Activated T-helper 2 cell treated with anti-CD3 and anti-CD28 coated beads, Interferon-gamma antibody, Interleukin-2, Interleukin-4, amounts not matched to agents 10 μg/mL and 5 μg/mL and 100 μg/mL, durations not matched to agents 14 hours and 24 hours and 36 hours (primary cell): ENCODE measurements at regions not wholly inside any gene's neighbourhood (a gene's known extent, or its start where the extent isn't known, plus 50 kb on each side); places are given as distances from the start of the nearest gene placed in this dataset.

Experiments used
- DNase-seq: peaks from one replicate; pipeline ENCODE4 v3.0.0; 2021; ENCODE audit warnings: low spot score
- H3K27ac Mint-ChIP-seq: one replicate; pipeline ENCODE4 v1.8.0; 2021; ENCODE audit warnings: mixed read lengths
- H3K27me3 Mint-ChIP-seq: one replicate; pipeline ENCODE4 v1.8.0; 2021; ENCODE audit warnings: low read depth, mixed read lengths
- H3K36me3 Mint-ChIP-seq: one replicate; pipeline ENCODE4 v1.8.0; 2021; ENCODE audit warnings: low read depth, mixed read lengths
- H3K4me1 Mint-ChIP-seq: one replicate; pipeline ENCODE4 v1.8.0; 2021; ENCODE audit warnings: low read depth, mixed read lengths
- H3K4me3 Mint-ChIP-seq: one replicate; pipeline ENCODE4 v1.8.0; 2021; ENCODE audit warnings: low read depth, mild to moderate bottlenecking, moderate library complexity, mixed read lengths
- H3K9me3 Mint-ChIP-seq: one replicate; pipeline ENCODE4 v1.8.0; 2021; ENCODE audit warnings: mixed read lengths
- intact Hi-C: fragments of 100-400 bp; cut with micrococcal nuclease; formaldehyde crosslinking; loops from one replicate; pipeline ENCODE4 v1.15.1; 2023

GRCh38 chr10:59102394-59102793, 74.0 kb upstream of the PHYHIPL start:
- no peak overlapping the region for H3K27ac Mint-ChIP-seq
- no peaks in the 10 kb centered on the region for H3K4me1 Mint-ChIP-seq
- intact Hi-C loops: no loop called here
- H3K27me3 Mint-ChIP-seq: no peaks in the 10 kb centered on the region
- H3K9me3 Mint-ChIP-seq: no peaks in the 10 kb centered on the region
- DNase-seq: no peak
- no peak overlapping the region for H3K4me3 Mint-ChIP-seq
- no peaks in the 10 kb centered on the region for H3K36me3 Mint-ChIP-seq

DNA sequence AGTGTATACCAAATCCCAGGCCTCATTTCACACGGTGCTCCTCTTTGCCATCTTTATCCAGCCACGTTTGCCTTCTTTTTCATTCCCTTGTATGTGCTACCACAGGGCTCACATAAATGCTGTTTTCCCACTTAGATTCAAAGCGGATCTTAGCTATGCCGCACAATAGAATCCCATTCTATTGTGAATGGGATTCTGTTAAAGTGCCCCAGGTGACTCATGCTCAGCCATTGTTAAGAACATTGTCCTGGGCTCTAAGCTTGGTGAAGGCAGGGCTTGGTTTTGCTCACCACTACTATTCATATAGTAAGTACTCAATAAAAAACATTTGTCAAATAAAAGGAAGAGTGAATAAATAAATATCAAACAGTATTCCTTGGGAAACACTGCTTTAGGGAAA, 72.3 kb upstream of the PHYHIPL start:
- intact Hi-C loops: no loop called here
- H3K36me3 Mint-ChIP-seq: no peaks in the 10 kb centered on the region
- no peaks in the 10 kb centered on the region for H3K9me3 Mint-ChIP-seq
- DNase-seq: no peak
- H3K27me3 Mint-ChIP-seq: no peaks in the 10 kb centered on the region
- no peak overlapping the region for H3K4me3 Mint-ChIP-seq
- no peak overlapping the region for H3K27ac Mint-ChIP-seq
- no peaks in the 10 kb centered on the region for H3K4me1 Mint-ChIP-seq

DNA sequence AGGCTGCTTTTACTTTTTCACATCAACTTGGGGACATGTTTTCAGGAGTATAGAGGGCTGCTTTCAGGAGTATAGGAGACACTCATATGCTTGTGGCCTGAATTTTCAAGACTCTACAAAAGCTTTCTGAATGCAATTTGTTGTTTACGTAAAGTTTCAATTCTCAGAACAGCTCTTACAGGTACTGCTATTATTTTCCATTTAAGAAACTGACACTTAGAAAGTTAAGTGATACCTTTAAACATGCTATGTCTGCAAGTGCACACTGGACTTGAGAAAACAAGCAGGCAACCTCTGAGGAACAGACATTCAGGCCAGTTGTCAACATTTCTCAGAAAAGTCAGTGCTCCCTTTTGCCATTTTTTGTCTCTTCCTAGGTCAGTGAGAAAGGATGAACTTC, 70.0 kb upstream of the PHYHIPL start:
- H3K27me3 Mint-ChIP-seq: no peaks in the 10 kb centered on the region
- no peak overlapping the region for H3K4me3 Mint-ChIP-seq
- H3K4me1 Mint-ChIP-seq: no peaks in the 10 kb centered on the region
- intact Hi-C loops: no loop called here
- H3K9me3 Mint-ChIP-seq: no peaks in the 10 kb centered on the region
- H3K27ac Mint-ChIP-seq: no peak overlapping the region
- H3K36me3 Mint-ChIP-seq: no peaks in the 10 kb centered on the region
- no peak for DNase-seq

DNA sequence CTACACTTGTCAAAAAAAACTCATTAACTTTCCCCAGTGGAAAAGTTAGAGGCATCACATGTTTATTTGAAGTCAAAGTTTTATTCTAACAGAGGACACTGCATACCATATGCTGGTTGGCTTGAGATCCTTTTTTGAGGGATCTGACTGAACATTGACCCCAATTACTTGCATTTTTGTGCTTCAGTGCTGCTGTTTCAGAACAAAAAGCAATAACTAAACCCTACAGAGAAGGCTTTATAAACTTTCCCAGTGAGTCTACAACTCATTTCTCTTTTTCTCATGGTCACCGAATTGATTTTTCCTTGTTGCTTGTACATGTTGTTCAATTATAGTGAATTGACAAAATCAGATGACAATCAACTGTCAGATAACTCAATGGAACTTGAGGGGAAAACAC, 69.3 kb upstream of the PHYHIPL start:
- Mint-ChIP-seq H3K27ac (no peak overlapping the region), H3K4me1 (no peaks in the 10 kb centered on the region), H3K27me3 (no peaks in the 10 kb centered on the region), H3K9me3 (no peaks in the 10 kb centered on the region), H3K36me3 (no peaks in the 10 kb centered on the region), H3K4me3 (no peak overlapping the region)
- intact Hi-C loops: no loop called here
- no peak for DNase-seq

GRCh38 chr10:59108296-59108870, 68.1 kb upstream of the PHYHIPL start:
- intact Hi-C loops: no loop called here
- H3K27ac Mint-ChIP-seq: no peak overlapping the region
- no peak for DNase-seq
- H3K27me3 Mint-ChIP-seq: no peaks in the 10 kb centered on the region
- H3K4me1 Mint-ChIP-seq: no peaks in the 10 kb centered on the region
- no peaks in the 10 kb centered on the region for H3K36me3 Mint-ChIP-seq
- H3K9me3 Mint-ChIP-seq: no peaks in the 10 kb centered on the region
- no peak overlapping the region for H3K4me3 Mint-ChIP-seq

GRCh38 chr10:59108886-59109288, 67.6 kb upstream of the PHYHIPL start:
- DNase-seq: no peak
- Mint-ChIP-seq H3K4me1 (no peaks in the 10 kb centered on the region), H3K27ac (no peak overlapping the region), H3K9me3 (no peaks in the 10 kb centered on the region), H3K4me3 (no peak overlapping the region), H3K27me3 (no peaks in the 10 kb centered on the region), H3K36me3 (no peaks in the 10 kb centered on the region)
- intact Hi-C loops: no loop called here

DNA sequence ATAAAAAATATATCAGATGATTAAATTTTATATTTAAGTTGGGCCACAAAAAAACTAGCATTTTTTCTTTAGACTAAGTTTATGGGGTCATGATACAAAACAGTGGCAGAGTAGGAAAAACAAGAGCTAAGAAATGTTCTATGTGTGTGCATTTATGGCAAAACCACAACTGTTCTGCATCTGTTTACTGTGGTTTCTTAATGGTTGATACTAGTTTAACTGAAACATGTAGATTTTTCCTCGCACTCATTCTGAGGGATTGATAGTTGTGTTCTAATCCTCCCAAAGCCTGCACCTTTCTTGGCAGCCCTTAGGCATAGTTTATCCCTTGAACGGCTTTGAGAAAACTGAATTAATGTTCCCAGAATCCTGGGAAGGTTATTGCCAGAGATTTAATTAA, 66.6 kb upstream of the PHYHIPL start:
- Mint-ChIP-seq H3K4me1 (no peaks in the 10 kb centered on the region), H3K9me3 (no peaks in the 10 kb centered on the region), H3K36me3 (no peaks in the 10 kb centered on the region), H3K4me3 (no peak overlapping the region), H3K27ac (no peak overlapping the region), H3K27me3 (no peaks in the 10 kb centered on the region)
- DNase-seq: no peak
- intact Hi-C loops: no loop called here

DNA sequence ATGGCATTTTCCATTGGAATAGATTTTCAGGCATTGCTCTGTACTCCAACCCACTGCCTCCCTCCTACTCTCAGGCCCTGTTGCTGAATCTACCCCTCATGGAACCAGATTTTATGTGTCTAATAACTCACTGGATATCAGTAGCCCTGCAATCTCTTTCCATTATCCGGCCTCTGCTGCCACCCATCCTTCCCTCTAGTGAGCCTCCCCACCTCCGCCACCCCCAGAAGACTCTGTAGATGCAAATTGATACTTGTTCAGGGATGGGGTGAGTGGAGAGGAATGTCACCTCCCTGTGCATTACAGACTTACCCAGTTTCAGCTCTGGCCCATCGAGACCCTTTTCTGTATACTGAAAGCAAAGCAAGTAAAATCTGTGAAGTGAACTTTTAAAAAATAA, 52.3 kb upstream of the PHYHIPL start:
- H3K9me3 Mint-ChIP-seq: no peaks in the 10 kb centered on the region
- no peak for DNase-seq
- no peak overlapping the region for H3K27ac Mint-ChIP-seq

GRCh38 chr10:59125666-59126065, 50.8 kb upstream of the PHYHIPL start:
- DNase-seq: no peak
- Mint-ChIP-seq H3K4me1 (no peaks in the 10 kb centered on the region), H3K27me3 (no peaks in the 10 kb centered on the region), H3K9me3 (no peaks in the 10 kb centered on the region), H3K4me3 (no peak overlapping the region), H3K27ac (no peak overlapping the region), H3K36me3 (no peaks in the 10 kb centered on the region)
- intact Hi-C loops: no loop called here

More for the DNA sequence above, 52.3 kb upstream of the PHYHIPL start:
- intact Hi-C loops: no loop called here
- Mint-ChIP-seq H3K4me3 (no peak overlapping the region), H3K4me1 (no peaks in the 10 kb centered on the region), H3K27me3 (no peaks in the 10 kb centered on the region), H3K36me3 (no peaks in the 10 kb centered on the region)

DNA sequence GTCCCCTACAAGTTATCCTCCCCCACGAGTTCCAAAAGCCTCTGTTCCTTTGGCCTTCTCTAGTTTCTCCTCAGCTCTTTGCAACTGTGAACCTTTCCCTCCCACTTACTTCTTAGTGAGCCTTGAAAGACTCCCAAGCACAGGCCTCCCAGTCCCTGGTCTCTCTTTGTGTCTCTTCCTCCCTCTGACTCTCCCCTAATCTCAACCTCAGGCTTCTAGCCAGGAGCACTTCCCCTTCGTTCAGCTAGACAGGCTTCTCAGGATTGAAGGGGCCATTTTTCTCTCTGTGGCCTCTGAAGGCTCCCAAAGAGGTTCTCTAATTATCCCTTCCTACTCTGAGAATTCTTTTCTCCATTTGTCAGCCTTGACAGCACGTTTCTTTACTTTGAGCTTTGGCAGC, 50.2 kb upstream of the PHYHIPL start:
- no peak overlapping the region for H3K27ac Mint-ChIP-seq
- H3K27me3 Mint-ChIP-seq: no peaks in the 10 kb centered on the region
- H3K36me3 Mint-ChIP-seq: no peaks in the 10 kb centered on the region
- intact Hi-C loops: no loop called here
- no peak for DNase-seq
- no peak overlapping the region for H3K4me3 Mint-ChIP-seq
- H3K9me3 Mint-ChIP-seq: no peaks in the 10 kb centered on the region
- H3K4me1 Mint-ChIP-seq: no peaks in the 10 kb centered on the region
